CMK (cell line): ENCODE measurements at regions not wholly inside any gene's neighbourhood (a gene's known extent, or its start where the extent isn't known, plus 50 kb on each side); places are given as distances from the start of the nearest gene placed in this dataset.

Experiments used
- DNase-seq: peaks from one replicate; pipeline ENCODE4 v3.0.0-alpha.2; 2010; ENCODE audit warnings: low read depth

- DNase-seq: no peak
Measured at GRCh38 chr6:113375950-113376846, 480.9 kb upstream of the MARCKS start.

GRCh38 chr6:113376847-113377165 is 480.3 kb upstream of the MARCKS start:
- no peak for DNase-seq

- DNase-seq: no peak
Measured at GRCh38 chr6:113377362-113377942, 479.7 kb upstream of the MARCKS start.

- DNase-seq: no peak
Measured at GRCh38 chr6:113380591-113380990, 476.6 kb upstream of the MARCKS start.

- no peak for DNase-seq
Measured at GRCh38 chr6:113381232-113381631, 475.9 kb upstream of the MARCKS start.

GRCh38 chr6:113381959-113382358 is 475.2 kb upstream of the MARCKS start:
- DNase-seq: no peak

GRCh38 chr6:113383701-113384100 is 473.4 kb upstream of the MARCKS start:
- no peak for DNase-seq

- no peak for DNase-seq
Measured at GRCh38 chr6:113385020-113385431, 472.1 kb upstream of the MARCKS start.

GRCh38 chr6:113388996-113389395 is 468.1 kb upstream of the MARCKS start:
- DNase-seq: no peak

- no peak for DNase-seq
Measured at GRCh38 chr6:113392551-113393055, 464.5 kb upstream of the MARCKS start.

- no peak for DNase-seq
Measured at GRCh38 chr6:113394216-113394615, 462.9 kb upstream of the MARCKS start.

GRCh38 chr6:113394729-113395128 is 462.4 kb upstream of the MARCKS start:
- no peak for DNase-seq

- no peak for DNase-seq
Measured at GRCh38 chr6:113396730-113397129, 460.4 kb upstream of the MARCKS start.

GRCh38 chr6:113397236-113397635 is 459.9 kb upstream of the MARCKS start:
- no peak for DNase-seq

- no peak for DNase-seq
Measured at GRCh38 chr6:113401231-113401630, 455.9 kb upstream of the MARCKS start.

- no peak for DNase-seq
Measured at GRCh38 chr6:113402544-113402943, 454.6 kb upstream of the MARCKS start.

- DNase-seq: no peak
Measured at GRCh38 chr6:113403966-113404595, 453.1 kb upstream of the MARCKS start.

- no peak for DNase-seq
Measured at GRCh38 chr6:113405326-113406047, 451.7 kb upstream of the MARCKS start.

- no peak for DNase-seq
Measured at GRCh38 chr6:113406048-113406695, 451.0 kb upstream of the MARCKS start.

GRCh38 chr6:113411011-113411410 is 446.1 kb upstream of the MARCKS start:
- no peak for DNase-seq

GRCh38 chr6:113412589-113413357 is 444.4 kb upstream of the MARCKS start:
- DNase-seq: no peak
